ENCODE measurements at regions not wholly inside any gene's neighbourhood (a gene's known extent, or its start where the extent isn't known, plus 50 kb on each side); places are given as distances from the start of the nearest gene placed in this dataset.

DNA sequence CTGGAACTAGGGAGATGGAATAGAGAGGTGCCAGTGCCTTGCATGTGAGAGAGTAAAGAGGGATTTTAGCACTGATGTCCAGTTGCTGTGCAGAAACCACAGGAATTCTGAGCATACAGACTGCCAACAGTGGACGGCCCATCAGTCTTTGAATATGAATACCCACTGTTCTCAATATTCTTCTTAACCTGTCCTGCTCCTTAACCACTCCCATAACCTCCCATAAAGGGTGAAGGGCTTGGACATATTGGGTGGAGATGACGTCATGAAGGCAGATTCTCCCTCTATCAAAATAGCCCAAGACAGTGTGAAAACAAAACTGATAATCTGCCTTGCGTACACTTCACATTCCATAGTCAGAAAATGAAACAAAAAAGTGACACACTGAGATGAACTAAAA is 1313.7 kb upstream of the PABPC4L start:
- Histone ChIP-seq H3K4me3 (no peak overlapping the region), H3K27ac (no peak overlapping the region), H3K4me1 (no peaks in the 10 kb centered on the region), H3K36me3 (no peaks in the 10 kb centered on the region), H3K9me3 (no peaks in the 10 kb centered on the region), H3K27me3 (no peaks in the 10 kb centered on the region)
- DNase-seq = no peak
- no peak for ATAC-seq (ENCODE audit: low FRiP score in 2 of 2)
- TF ChIP-seq, protein P1, sequence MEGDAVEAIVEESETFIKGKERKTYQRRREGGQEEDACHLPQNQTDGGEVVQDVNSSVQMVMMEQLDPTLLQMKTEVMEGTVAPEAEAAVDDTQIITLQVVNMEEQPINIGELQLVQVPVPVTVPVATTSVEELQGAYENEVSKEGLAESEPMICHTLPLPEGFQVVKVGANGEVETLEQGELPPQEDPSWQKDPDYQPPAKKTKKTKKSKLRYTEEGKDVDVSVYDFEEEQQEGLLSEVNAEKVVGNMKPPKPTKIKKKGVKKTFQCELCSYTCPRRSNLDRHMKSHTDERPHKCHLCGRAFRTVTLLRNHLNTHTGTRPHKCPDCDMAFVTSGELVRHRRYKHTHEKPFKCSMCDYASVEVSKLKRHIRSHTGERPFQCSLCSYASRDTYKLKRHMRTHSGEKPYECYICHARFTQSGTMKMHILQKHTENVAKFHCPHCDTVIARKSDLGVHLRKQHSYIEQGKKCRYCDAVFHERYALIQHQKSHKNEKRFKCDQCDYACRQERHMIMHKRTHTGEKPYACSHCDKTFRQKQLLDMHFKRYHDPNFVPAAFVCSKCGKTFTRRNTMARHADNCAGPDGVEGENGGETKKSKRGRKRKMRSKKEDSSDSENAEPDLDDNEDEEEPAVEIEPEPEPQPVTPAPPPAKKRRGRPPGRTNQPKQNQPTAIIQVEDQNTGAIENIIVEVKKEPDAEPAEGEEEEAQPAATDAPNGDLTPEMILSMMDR (IDR thresholded peaks at IDR 0.05) = no peak
- TF ChIP-seq EP300 (IDR thresholded peaks at IDR 0.05) = no peak
- no peak for TF ChIP-seq POLR2AphosphoS5 (IDR thresholded peaks at IDR 0.05)
- TF ChIP-seq POLR2A (IDR thresholded peaks at IDR 0.05) = no peak
- 77 to 82% methylated on average over 3 of the region's 3 CpGs for WGBS, 2 donors

DNA sequence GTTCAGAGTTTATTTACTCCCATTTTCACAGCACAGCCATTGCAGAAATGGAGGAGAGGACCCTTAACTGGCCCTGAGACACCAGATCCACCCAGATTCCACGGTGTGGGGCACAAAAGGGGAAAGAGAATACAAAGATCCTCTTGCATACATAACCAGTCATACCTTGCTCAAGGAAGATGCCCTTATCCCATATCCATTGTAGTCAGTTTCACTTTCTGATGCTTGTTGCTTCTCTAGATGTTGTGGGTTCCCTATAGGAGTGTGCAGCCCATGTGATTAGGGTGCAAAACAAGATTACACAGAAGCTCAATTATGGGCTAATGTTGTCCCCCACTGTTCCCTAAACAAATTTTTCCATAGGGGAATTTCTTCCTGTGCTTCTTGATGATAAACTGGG is 1309.0 kb upstream of the PABPC4L start:
- no peak for TF ChIP-seq POLR2AphosphoS5 (IDR thresholded peaks at IDR 0.05)
- no peak for TF ChIP-seq POLR2A (IDR thresholded peaks at IDR 0.05)
- TF ChIP-seq EP300 (IDR thresholded peaks at IDR 0.05) = no peak
- TF ChIP-seq, protein P1 (IDR thresholded peaks at IDR 0.05) = no peak
- Histone ChIP-seq H3K27ac (no peak overlapping the region), H3K27me3 (no peaks in the 10 kb centered on the region), H3K36me3 (no peaks in the 10 kb centered on the region), H3K4me3 (no peak overlapping the region), H3K4me1 (no peaks in the 10 kb centered on the region), H3K9me3 (no peaks in the 10 kb centered on the region)
- DNase-seq (no peak), ATAC-seq (ENCODE audit: low FRiP score in 2 of 2) (no peak)
- WGBS, 2 donors = 68 to 88% methylated on average over 1 of the region's 1 CpG

DNA sequence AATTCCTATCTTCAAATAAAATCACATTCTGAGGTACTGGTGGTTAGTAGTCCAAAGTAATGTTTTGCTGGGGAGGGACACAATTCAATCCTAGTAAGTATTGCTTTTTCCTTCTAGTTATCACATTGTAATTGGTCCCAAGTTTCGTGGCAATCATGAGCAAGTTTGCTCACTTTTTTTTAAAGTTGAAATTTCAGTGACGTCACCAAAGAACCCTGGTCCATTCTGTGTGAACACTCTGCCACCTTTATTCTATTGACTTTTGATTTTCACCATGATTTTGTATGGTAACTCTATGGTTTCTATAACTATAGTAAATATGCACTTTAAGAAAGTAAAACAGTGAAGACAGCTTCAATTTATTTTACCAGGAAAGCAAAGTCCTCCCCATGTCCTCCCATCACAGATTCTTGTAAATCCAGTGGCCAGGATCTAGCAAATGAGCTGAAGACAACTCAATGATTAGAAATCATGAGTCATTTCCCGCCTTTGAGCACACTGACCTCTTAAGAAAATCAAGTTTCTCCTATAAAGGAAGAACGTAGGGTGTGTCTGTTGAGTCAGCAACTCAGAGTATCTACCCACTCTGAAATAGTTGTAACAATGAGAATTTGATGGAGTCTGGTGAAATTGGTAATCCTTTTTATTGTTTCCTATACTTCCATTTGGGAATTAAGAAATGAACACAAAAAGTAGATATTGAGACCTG is 1306.6 kb upstream of the PABPC4L start:
- H3K4me1 ChIP-seq = no peaks in the 10 kb centered on the region
- no peak overlapping the region for H3K27ac ChIP-seq
- ATAC-seq (ENCODE audit: low FRiP score in 2 of 2) (no peak), DNase-seq (no peak)
- no peaks in the 10 kb centered on the region for H3K36me3 ChIP-seq
- no peak overlapping the region for H3K4me3 ChIP-seq
- H3K9me3 ChIP-seq = no peaks in the 10 kb centered on the region
- no peaks in the 10 kb centered on the region for H3K27me3 ChIP-seq
- 77 to 78% methylated on average over 4 of the region's 4 CpGs for WGBS, 2 donors
- no peak for TF ChIP-seq POLR2AphosphoS5 (IDR thresholded peaks at IDR 0.05)
- no peak for TF ChIP-seq POLR2A (IDR thresholded peaks at IDR 0.05)
- TF ChIP-seq, protein P1 (IDR thresholded peaks at IDR 0.05) = no peak
- TF ChIP-seq EP300 (IDR thresholded peaks at IDR 0.05) = no peak

DNA sequence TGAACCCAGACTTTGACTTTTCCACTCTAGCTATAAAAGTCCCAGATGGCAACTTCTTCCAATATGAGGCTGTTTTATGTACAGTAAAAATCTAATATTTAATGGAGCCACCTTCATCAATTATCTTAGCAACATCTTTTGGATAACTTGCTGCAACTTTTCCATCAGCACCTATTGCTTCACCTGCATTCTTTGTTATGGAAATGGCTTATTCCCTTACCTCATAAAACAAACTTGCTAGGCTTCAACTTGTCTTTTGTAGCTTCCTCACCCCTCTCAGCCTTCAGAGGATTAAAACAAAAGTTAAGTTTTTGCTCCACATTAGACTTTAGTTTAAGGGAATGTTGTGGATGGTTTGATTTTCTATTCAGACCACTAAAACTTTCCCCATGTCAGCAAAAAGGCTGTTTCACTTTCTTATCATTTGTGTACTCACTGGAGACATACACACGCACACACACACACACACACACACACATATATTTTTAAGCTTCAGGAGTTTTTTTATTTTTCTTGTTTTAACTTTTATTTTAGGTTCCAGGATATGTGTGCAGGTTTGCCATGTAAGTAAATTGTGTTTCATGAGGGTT is 1296.1 kb upstream of the PABPC4L start:
- 41 to 86% methylated on average over 1 of the region's 1 CpG for WGBS, 2 donors
- Histone ChIP-seq H3K36me3 (no peaks in the 10 kb centered on the region), H3K27ac (no peak overlapping the region), H3K27me3 (no peaks in the 10 kb centered on the region), H3K9me3 (no peaks in the 10 kb centered on the region), H3K4me3 (no peak overlapping the region), H3K4me1 (no peaks in the 10 kb centered on the region)
- ATAC-seq (ENCODE audit: low FRiP score in 2 of 2) = no peak
- no peak for DNase-seq
- TF ChIP-seq, protein P1 (IDR thresholded peaks at IDR 0.05) = no peak
- TF ChIP-seq POLR2AphosphoS5 (IDR thresholded peaks at IDR 0.05) (no peak), EP300 (IDR thresholded peaks at IDR 0.05) (no peak), POLR2A (IDR thresholded peaks at IDR 0.05) (no peak)

DNA sequence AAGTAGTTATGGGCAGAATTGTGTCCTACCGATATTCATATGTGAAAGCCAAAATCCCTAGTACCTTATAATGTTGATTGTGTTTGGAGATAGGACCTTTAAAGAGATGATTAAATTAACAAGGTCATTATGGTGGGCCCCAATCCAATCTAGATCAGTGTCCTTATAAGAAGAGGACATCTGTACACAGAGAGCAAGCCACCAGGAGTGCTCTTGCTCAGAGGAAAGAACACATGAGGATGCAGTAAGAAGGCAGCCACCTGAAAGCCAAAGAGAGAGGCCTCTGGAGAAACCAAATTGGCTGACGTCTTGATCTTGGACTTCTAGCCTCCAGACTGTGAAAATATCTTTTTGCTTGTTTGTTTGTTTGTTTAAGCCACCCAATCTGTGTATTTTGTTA is 1290.8 kb upstream of the PABPC4L start:
- Histone ChIP-seq H3K4me1 (no peaks in the 10 kb centered on the region), H3K27ac (no peak overlapping the region), H3K36me3 (no peaks in the 10 kb centered on the region), H3K4me3 (no peak overlapping the region), H3K27me3 (no peaks in the 10 kb centered on the region), H3K9me3 (no peaks in the 10 kb centered on the region)
- 78 to 87% methylated on average over 2 of the region's 2 CpGs for WGBS, 2 donors
- ATAC-seq (ENCODE audit: low FRiP score in 2 of 2) (no peak), DNase-seq (no peak)
- no peak for TF ChIP-seq POLR2AphosphoS5 (IDR thresholded peaks at IDR 0.05)
- TF ChIP-seq POLR2A (IDR thresholded peaks at IDR 0.05) = no peak
- TF ChIP-seq EP300 (IDR thresholded peaks at IDR 0.05) = no peak
- TF ChIP-seq, protein P1 (IDR thresholded peaks at IDR 0.05) = no peak

All from upper lobe of left lung (tissue), 6 donors.